ENCODE measurements at regions not wholly inside any gene's neighbourhood (a gene's known extent, or its start where the extent isn't known, plus 50 kb on each side); places are given as distances from the start of the nearest gene placed in this dataset.

DNA sequence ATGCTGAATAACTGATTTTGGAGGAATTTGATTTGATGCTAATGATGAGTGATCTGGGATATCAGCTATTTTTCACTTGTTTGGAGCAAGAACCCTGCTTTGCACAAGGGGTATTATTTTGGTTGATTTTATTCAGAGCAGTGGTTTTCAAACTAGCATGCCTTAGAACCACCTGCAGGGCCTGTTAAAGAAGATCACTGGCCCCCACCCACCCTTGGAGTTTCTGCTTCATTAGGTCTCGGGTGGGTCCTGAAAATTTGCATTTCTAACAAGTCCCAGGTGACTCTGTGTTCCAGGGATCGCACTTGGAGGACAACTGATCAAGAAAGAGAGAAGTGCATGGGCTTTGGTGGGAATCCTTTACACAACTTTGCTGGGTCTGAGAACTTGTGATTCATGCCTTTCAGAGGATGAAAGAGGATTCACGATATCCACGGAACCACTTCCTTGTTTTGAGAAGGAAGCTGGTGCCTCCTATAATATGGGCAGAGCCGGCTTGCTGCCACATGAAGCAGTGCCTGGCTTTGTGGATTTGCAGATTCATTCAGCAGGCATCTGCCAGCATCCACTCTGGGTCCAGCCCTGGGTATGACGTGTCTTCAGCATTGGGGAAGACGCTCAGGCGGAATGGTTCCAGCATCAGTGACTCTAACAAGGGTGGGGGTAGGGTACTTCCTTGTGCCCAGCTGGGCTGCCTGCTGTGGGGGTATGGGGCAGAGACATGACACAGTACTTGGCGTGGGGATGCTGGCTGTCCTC lies 106.6 kb upstream of the PITX1 start:
- DNase-seq (ENCODE audit: low spot score): peak; percentile 77

DNA sequence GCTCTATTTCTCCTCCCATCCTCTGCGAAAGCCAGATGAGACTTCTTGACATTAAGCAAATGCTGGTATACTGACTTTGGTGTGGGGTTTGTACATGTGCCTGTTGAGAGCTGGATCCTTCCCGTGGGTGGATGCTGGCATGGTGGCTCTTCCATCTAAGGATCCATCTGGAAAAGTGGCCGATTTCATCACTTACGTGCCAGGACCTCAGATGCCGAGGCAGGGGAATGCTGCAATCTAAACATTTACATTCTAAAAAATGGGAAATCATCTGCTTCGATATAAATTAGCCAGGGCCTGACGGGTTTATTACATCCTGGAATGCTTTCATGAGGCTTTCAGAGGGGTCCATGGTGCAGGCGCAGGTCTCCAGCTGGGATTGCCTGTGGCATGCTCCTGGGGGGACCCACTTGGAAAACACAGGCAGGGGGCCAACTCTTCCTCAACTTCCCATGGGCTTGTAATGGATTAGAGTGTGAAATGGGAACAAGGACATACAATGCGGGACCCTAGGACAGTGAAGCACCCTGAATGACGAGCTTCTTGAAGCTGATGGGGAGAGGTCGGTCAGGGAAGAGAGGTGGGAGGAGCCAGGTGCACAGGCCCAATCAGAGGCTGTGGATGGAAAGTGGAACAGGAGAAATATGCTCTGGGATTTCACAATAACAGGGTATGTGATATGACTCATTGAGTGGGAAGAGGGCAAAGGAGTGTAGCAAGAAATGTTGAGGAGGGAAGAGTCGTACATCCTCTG lies 105.5 kb upstream of the PITX1 start:
- DNase-seq (ENCODE audit: low spot score): peak; percentile 70

- no peak for DNase-seq (ENCODE audit: low spot score)
Measured at GRCh38 chr5:135138116-135138850, 104.3 kb upstream of the PITX1 start.

GRCh38 chr5:135137146-135137915 lies 103.3 kb upstream of the PITX1 start:
- no peak for DNase-seq (ENCODE audit: low spot score)

GRCh38 chr5:135136546-135136945 lies 102.5 kb upstream of the PITX1 start:
- DNase-seq (ENCODE audit: low spot score): no peak

- DNase-seq (ENCODE audit: low spot score): peak; percentile 52
Measured at GRCh38 chr5:135135530-135136226, 101.7 kb upstream of the PITX1 start.

- no peak for DNase-seq (ENCODE audit: low spot score)
Measured at GRCh38 chr5:135134691-135135381, 100.8 kb upstream of the PITX1 start.

GRCh38 chr5:135133698-135134515 lies 99.9 kb upstream of the PITX1 start:
- peak; percentile 60 for DNase-seq (ENCODE audit: low spot score)

DNA sequence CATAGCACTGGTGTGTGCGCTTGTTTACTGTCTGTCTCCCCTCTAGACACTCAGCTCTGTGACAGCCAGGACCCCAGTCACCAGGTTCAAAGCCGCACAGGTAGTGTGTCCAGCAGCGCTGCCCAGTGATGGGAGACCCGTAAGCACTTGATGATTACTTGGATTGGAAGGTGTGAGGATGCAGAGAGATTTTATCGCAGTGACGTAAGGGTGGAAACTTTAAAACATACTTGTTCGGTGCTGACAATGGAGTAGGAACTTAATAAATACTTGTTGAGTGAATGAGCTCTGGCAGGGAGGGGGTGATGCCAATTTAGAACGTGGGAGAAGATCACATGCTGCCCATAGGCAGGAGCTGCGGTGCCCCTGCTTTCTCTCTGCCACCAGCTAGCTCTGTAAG lies 99.2 kb upstream of the PITX1 start:
- DNase-seq (ENCODE audit: low spot score): no peak

DNA sequence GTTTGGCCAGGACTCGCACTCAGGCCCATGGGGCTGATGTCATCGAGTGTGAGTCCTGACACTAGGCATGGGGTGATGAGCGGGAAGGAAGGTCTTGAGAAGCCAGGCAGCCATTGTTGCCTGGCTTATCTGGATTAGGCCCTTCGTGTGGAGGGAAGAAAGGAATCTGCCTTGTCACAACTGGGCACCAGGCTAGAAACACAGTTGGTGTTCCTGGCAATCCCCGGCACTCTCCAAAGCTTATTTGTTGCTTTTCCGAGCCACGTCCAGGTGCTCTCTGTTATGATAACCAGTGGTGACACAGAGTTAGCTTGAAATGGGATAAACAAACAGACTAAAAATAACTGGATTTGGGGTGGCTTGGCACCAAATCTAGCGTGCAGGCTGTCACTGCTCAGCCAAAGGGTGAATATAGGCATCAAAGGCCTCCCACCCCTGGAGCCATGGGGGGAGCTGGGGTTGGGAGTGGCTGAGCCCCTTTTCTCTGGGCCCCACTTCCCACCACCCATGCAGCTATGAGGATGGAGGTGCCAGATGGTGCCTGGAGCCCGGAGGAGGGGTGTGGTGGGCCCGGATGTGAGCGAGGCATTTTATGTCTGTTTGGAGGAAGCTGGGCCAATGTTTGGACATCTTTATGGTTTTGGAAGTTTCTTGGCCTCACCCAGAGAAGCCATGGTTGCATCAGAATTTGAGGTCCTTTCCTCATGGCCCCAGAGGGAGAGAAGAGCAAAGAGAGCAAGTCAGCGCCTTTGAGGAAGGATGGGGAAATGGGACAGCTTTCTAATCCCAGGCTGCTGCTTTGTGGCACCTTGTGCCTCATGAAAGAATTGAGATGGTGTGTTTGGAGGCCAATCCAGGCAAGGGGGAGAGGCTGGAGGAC lies 98.0 kb upstream of the PITX1 start:
- DNase-seq (ENCODE audit: low spot score): no peak

- no peak for DNase-seq (ENCODE audit: low spot score)
Measured at GRCh38 chr5:135130261-135131215, 96.5 kb upstream of the PITX1 start.

GRCh38 chr5:135129307-135129706 lies 95.3 kb upstream of the PITX1 start:
- DNase-seq (ENCODE audit: low spot score): peak; percentile 26

- no peak for DNase-seq (ENCODE audit: low spot score)
Measured at GRCh38 chr5:135128361-135128760, 94.3 kb upstream of the PITX1 start.

- DNase-seq (ENCODE audit: low spot score): peak; percentile 86
Measured at GRCh38 chr5:135127439-135128240, 93.6 kb upstream of the PITX1 start.

DNA sequence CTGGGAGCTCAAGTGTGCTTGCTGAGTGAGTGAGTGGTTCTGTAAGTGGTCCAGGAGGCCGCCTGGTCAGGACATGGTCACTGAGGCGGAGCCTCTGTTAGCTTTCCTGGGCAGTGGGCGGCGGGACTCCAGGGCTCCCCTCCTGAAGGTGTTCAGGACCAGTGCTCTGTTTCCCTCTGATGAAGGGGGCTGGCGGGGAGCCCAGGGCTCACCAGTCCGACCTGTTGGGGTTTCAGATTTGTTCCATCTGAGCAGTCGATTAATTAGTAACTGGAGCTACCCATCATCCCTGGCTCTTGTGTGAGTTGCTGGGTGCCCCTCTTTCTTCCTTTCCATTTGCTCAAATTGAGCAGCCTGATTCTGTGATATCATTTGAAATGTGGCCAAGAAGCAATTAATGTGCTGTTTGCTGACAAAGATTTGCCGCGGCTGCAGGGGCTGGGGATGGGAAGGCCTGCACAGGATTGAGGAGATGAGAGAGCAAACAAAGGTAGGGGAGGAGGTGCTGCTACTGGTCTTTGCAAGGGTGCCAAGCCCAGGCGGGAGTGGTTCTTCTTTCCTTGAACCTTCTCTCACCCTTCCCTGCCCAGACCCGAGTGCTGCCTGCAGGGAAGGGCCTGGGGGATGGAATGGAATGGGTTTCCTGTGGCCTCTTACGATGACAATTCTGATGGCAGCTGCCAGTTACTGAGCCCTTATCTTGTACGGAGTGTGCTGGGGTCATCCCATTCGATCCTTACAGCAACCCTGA lies 92.8 kb upstream of the PITX1 start:
- peak; percentile 43 for DNase-seq (ENCODE audit: low spot score)

- no peak for DNase-seq (ENCODE audit: low spot score)
Measured at GRCh38 chr5:135124724-135125123, 90.7 kb upstream of the PITX1 start.

Measured in HT-29 (cell line).